Esophagus squamous epithelium (tissue), 4 donors: ENCODE measurements at regions not wholly inside any gene's neighbourhood (a gene's known extent, or its start where the extent isn't known, plus 50 kb on each side); places are given as distances from the start of the nearest gene placed in this dataset.

Experiments
- CTCF ChIP-seq, 6 experiments: fragments of 450-650 bp in 4 of 6; fragments of 200-600 bp in 2 of 6; sonication (generic) in 2 of 6; IDR thresholded peaks; one replicate each; pipeline ENCODE4 v1.5.1; 2016 to 2019; ENCODE audit warnings: antibody characterized with exemption in 6 of 6, mild to moderate bottlenecking in 4 of 6, moderate library complexity in 4 of 6
- POLR2A ChIP-seq, 4 donors: fragments of 450-650 bp; IDR thresholded peaks; one replicate each; pipeline ENCODE4 v1.6.1; 2017; ENCODE audit warnings: antibody characterized with exemption in 4 of 4, mild to moderate bottlenecking in 4 of 4, moderate library complexity in 3 of 4

GRCh38 chr7:17512181-17512675 lies 213.8 kb downstream of the AHR start:
- TF ChIP-seq CTCF (IDR thresholded peaks at IDR 0.05), result no peak
- TF ChIP-seq POLR2A (IDR thresholded peaks at IDR 0.05), result no peak
